CD4-positive, CD25-positive, alpha-beta regulatory T cell (primary cell): ENCODE measurements at regions not wholly inside any gene's neighbourhood (a gene's known extent, or its start where the extent isn't known, plus 50 kb on each side); places are given as distances from the start of the nearest gene placed in this dataset.
"Not testable (repeated sequence)": the region's sequence is repeated elsewhere in the genome, so short reads cannot be mapped to it uniquely, and the experiment has no call there.

Experiments used
- ATAC-seq, 2 donors: fragments of 150-1000 bp; cut with Tn5 transposase; one replicate each; pipeline ENCODE4 v1.10.0; 2021; ENCODE audit warnings: low read depth in 2 of 2, moderate number of reproducible peaks in 2 of 2, moderate library complexity in 1 of 2
- DNase-seq, 3 donors: peaks; one replicate each; pipeline versions ENCODE4 v3.0.0 to v3.0.0-alpha.2; 2012 to 2022; ENCODE audit warnings: mixed read lengths in 1 of 3
- H3K27ac ChIP-seq: one replicate; pipeline ENCODE4 v1.7.0; 2013; ENCODE audit warnings: mild to moderate bottlenecking, low read length; ENCODE audit not compliant: insufficient read depth, poor library complexity, severe bottlenecking
- H3K27me3 ChIP-seq: one replicate; pipeline ENCODE4 v1.7.0; 2013; ENCODE audit warnings: low read length; ENCODE audit not compliant: control insufficient read depth, insufficient read depth
- H3K36me3 ChIP-seq: one replicate; pipeline ENCODE4 v1.7.0; 2013; ENCODE audit warnings: mild to moderate bottlenecking, low read length, moderate library complexity; ENCODE audit not compliant: control insufficient read depth, insufficient read depth
- H3K4me1 ChIP-seq: 2 replicates; pipeline ENCODE4 v1.7.0; 2013; ENCODE audit warnings: mild to moderate bottlenecking, low read length; ENCODE audit not compliant: insufficient read depth, control insufficient read depth, poor library complexity, severe bottlenecking
- H3K4me3 ChIP-seq: one replicate; pipeline ENCODE4 v1.7.0; 2013; ENCODE audit warnings: low read depth, mild to moderate bottlenecking, low read length, moderate library complexity
- H3K9me3 ChIP-seq, 2 experiments: 1 replicate in 1 of 2; 2 replicates in 1 of 2; pipeline ENCODE4 v1.7.0; 2013; ENCODE audit warnings: low read length in 2 of 2, mild to moderate bottlenecking in 1 of 2, moderate library complexity in 1 of 2; ENCODE audit not compliant: control insufficient read depth in 2 of 2
- H3K27ac Mint-ChIP-seq, 3 donors: one replicate each; pipeline ENCODE4 v1.8.0; 2020 to 2022; ENCODE audit warnings: mild to moderate bottlenecking in 3 of 3, mixed read lengths in 3 of 3, moderate library complexity in 2 of 3
- H3K27me3 Mint-ChIP-seq: one replicate; pipeline ENCODE4 v1.8.0; 2022; ENCODE audit warnings: mild to moderate bottlenecking, mixed read lengths
- H3K36me3 Mint-ChIP-seq: one replicate; pipeline ENCODE4 v1.8.0; 2020; ENCODE audit warnings: mixed read lengths
- H3K4me1 Mint-ChIP-seq, 4 donors: one replicate each; pipeline ENCODE4 v1.8.0; 2020 to 2022; ENCODE audit warnings: mixed read lengths in 4 of 4, mild to moderate bottlenecking in 1 of 4
- H3K4me3 Mint-ChIP-seq, 4 donors: one replicate each; pipeline ENCODE4 v1.8.0; 2020 to 2022; ENCODE audit warnings: mild to moderate bottlenecking in 4 of 4, mixed read lengths in 4 of 4, moderate library complexity in 3 of 4
- H3K9me3 Mint-ChIP-seq, 7 donors: one replicate each; pipeline ENCODE4 v1.8.0; 2020 to 2022; ENCODE audit warnings: mixed read lengths in 7 of 7, mild to moderate bottlenecking in 3 of 7, moderate library complexity in 2 of 7

GRCh38 chr5:110812639-110813038 lies 73.8 kb downstream of the SLC25A46 start:
- Mint-ChIP-seq H3K36me3 (no peaks in the 10 kb centered on the region), H3K27me3 (peaks cover 4% of the 10 kb centered on the region), H3K4me1 (no peaks in the 10 kb centered on the region), H3K9me3 (peaks cover 0 to 4% (median 0%) of the 10 kb centered on the region in 7 donors), H3K4me3 (no peak overlapping the region), H3K27ac (no peak overlapping the region)
- Histone ChIP-seq H3K27me3 (no peaks in the 10 kb centered on the region), H3K27ac (no peak overlapping the region), H3K4me3 (no peak overlapping the region), H3K4me1 (no peaks in the 10 kb centered on the region), H3K9me3 (no peaks in the 10 kb centered on the region), H3K36me3 (no peaks in the 10 kb centered on the region)
- DNase-seq, result no peak
- no peak for ATAC-seq

GRCh38 chr5:110815916-110816605 lies 77.3 kb downstream of the SLC25A46 start:
- Histone ChIP-seq H3K27ac (no peak overlapping the region), H3K36me3 (no peaks in the 10 kb centered on the region), H3K9me3 (no peaks in the 10 kb centered on the region), H3K4me3 (no peak overlapping the region), H3K4me1 (no peaks in the 10 kb centered on the region), H3K27me3 (no peaks in the 10 kb centered on the region)
- no peak overlapping the region for H3K4me3 Mint-ChIP-seq
- H3K4me1 Mint-ChIP-seq, result no peaks in the 10 kb centered on the region
- peaks cover 5% of the 10 kb centered on the region for H3K27me3 Mint-ChIP-seq
- peaks cover 0 to 4% (median 0%) of the 10 kb centered on the region in 7 donors for H3K9me3 Mint-ChIP-seq
- ATAC-seq (no peak), DNase-seq (no peak)
- no peak overlapping the region for H3K27ac Mint-ChIP-seq
- no peaks in the 10 kb centered on the region for H3K36me3 Mint-ChIP-seq

GRCh38 chr5:110817459-110817858 lies 78.7 kb downstream of the SLC25A46 start:
- H3K4me1 Mint-ChIP-seq, result no peaks in the 10 kb centered on the region

GRCh38 chr5:110823571-110823970 lies 84.8 kb downstream of the SLC25A46 start:
- Histone ChIP-seq H3K4me1 (no peaks in the 10 kb centered on the region), H3K9me3 (no peaks in the 10 kb centered on the region), H3K27me3 (no peaks in the 10 kb centered on the region), H3K36me3 (no peaks in the 10 kb centered on the region), H3K4me3 (no peak overlapping the region), H3K27ac (no peak overlapping the region)
- Mint-ChIP-seq H3K4me3 (no peak overlapping the region), H3K27ac (no peak overlapping the region), H3K36me3 (no peaks in the 10 kb centered on the region), H3K27me3 (peaks cover 9% of the 10 kb centered on the region), H3K9me3 (peaks cover 0 to 21% (median 4%) of the 10 kb centered on the region in 7 donors), H3K4me1 (no peaks in the 10 kb centered on the region)
- no peak for DNase-seq
- ATAC-seq, result no peak

More at GRCh38 chr5:110817459-110817858, 78.7 kb downstream of the SLC25A46 start:
- DNase-seq (no peak), ATAC-seq (no peak)
- Mint-ChIP-seq H3K27me3 (peaks cover 5% of the 10 kb centered on the region), H3K4me3 (no peak overlapping the region), H3K36me3 (no peaks in the 10 kb centered on the region), H3K9me3 (peaks cover 0 to 3% (median 0%) of the 10 kb centered on the region in 7 donors), H3K27ac (no peak overlapping the region)
- Histone ChIP-seq H3K9me3 (no peaks in the 10 kb centered on the region), H3K36me3 (no peaks in the 10 kb centered on the region), H3K27me3 (no peaks in the 10 kb centered on the region), H3K4me1 (no peaks in the 10 kb centered on the region), H3K4me3 (no peak overlapping the region), H3K27ac (no peak overlapping the region)

GRCh38 chr5:110824936-110825441 lies 86.2 kb downstream of the SLC25A46 start:
- peaks cover 0 to 5% of the 10 kb centered on the region in 2 experiments for H3K9me3 ChIP-seq
- no peak overlapping the region for H3K4me3 Mint-ChIP-seq
- peaks cover 4% of the 10 kb centered on the region for H3K27me3 Mint-ChIP-seq
- H3K4me3 ChIP-seq, result no peak overlapping the region
- no peak overlapping the region for H3K27ac ChIP-seq
- peaks cover 0 to 31% (median 5%) of the 10 kb centered on the region in 7 donors for H3K9me3 Mint-ChIP-seq
- no peaks in the 10 kb centered on the region for H3K36me3 ChIP-seq
- no peaks in the 10 kb centered on the region for H3K4me1 Mint-ChIP-seq
- no peaks in the 10 kb centered on the region for H3K4me1 ChIP-seq
- H3K27me3 ChIP-seq, result no peaks in the 10 kb centered on the region
- H3K36me3 Mint-ChIP-seq, result no peaks in the 10 kb centered on the region
- no peak overlapping the region for H3K27ac Mint-ChIP-seq
- DNase-seq (no peak), ATAC-seq (no peak)

- H3K4me3 Mint-ChIP-seq, result no peak overlapping the region
- peaks cover 0 to 26% (median 9%) of the 10 kb centered on the region in 7 donors for H3K9me3 Mint-ChIP-seq
- no peak for ATAC-seq
Observed at GRCh38 chr5:110832683-110833082, 93.9 kb downstream of the SLC25A46 start.

GRCh38 chr5:110834933-110835332 lies 96.1 kb downstream of the SLC25A46 start:
- H3K4me3 Mint-ChIP-seq, H3K9me3 ChIP-seq, H3K27me3 ChIP-seq, H3K4me3 ChIP-seq, H3K4me1 ChIP-seq, H3K9me3 Mint-ChIP-seq, H3K27me3 Mint-ChIP-seq, H3K4me1 Mint-ChIP-seq, DNase-seq, H3K36me3 ChIP-seq, H3K27ac Mint-ChIP-seq, ATAC-seq, H3K27ac ChIP-seq, H3K36me3 Mint-ChIP-seq: not testable (repeated sequence)

More at GRCh38 chr5:110832683-110833082, 93.9 kb downstream of the SLC25A46 start:
- peaks cover 0 to 5% of the 10 kb centered on the region in 2 experiments for H3K9me3 ChIP-seq
- H3K36me3 ChIP-seq, result no peaks in the 10 kb centered on the region
- DNase-seq, result no peak
- H3K4me1 ChIP-seq, result no peaks in the 10 kb centered on the region
- no peak overlapping the region for H3K4me3 ChIP-seq
- no peaks in the 10 kb centered on the region for H3K36me3 Mint-ChIP-seq
- no peaks in the 10 kb centered on the region for H3K27me3 Mint-ChIP-seq
- no peaks in the 10 kb centered on the region for H3K27me3 ChIP-seq
- H3K4me1 Mint-ChIP-seq, result no peaks in the 10 kb centered on the region
- no peak overlapping the region for H3K27ac Mint-ChIP-seq
- H3K27ac ChIP-seq, result no peak overlapping the region

GRCh38 chr5:110836851-110837250 lies 98.0 kb downstream of the SLC25A46 start:
- no peak overlapping the region for H3K4me3 ChIP-seq
- H3K4me1 ChIP-seq, result no peaks in the 10 kb centered on the region
- Mint-ChIP-seq H3K27ac (no peak overlapping the region), H3K9me3 (peaks cover 0 to 8% (median 5%) of the 10 kb centered on the region in 7 donors), H3K36me3 (no peaks in the 10 kb centered on the region), H3K27me3 (no peaks in the 10 kb centered on the region), H3K4me1 (no peaks in the 10 kb centered on the region), H3K4me3 (no peak overlapping the region)
- DNase-seq (no peak), ATAC-seq (no peak)
- H3K9me3 ChIP-seq, result no peaks in the 10 kb centered on the region
- H3K27ac ChIP-seq, result no peak overlapping the region
- H3K27me3 ChIP-seq, result no peaks in the 10 kb centered on the region
- H3K36me3 ChIP-seq, result no peaks in the 10 kb centered on the region
